ENCODE measurements at regions not wholly inside any gene's neighbourhood (a gene's known extent, or its start where the extent isn't known, plus 50 kb on each side); places are given as distances from the start of the nearest gene placed in this dataset.

- no peak for TF ChIP-seq CTCF (conservative IDR thresholded peaks at IDR 0.05)
- no peak for DNase-seq (ENCODE audit: low read depth, low spot score)
- Mint-ChIP-seq H3K4me1 (no peaks in the 10 kb centered on the region), H3K27me3 (ENCODE audit: low read depth) (peaks cover 8% of the 10 kb centered on the region), H3K27ac (ENCODE audit: unreplicated experiment) (no peak overlapping the region), H3K9me3 (peaks cover 5% of the 10 kb centered on the region), H3K36me3 (ENCODE audit: low read depth) (no peaks in the 10 kb centered on the region), H3K4me3 (no peak overlapping the region)
Measured at GRCh38 chr4:151555151-151555945, 146.4 kb downstream of the FHIP1A start.

DNA sequence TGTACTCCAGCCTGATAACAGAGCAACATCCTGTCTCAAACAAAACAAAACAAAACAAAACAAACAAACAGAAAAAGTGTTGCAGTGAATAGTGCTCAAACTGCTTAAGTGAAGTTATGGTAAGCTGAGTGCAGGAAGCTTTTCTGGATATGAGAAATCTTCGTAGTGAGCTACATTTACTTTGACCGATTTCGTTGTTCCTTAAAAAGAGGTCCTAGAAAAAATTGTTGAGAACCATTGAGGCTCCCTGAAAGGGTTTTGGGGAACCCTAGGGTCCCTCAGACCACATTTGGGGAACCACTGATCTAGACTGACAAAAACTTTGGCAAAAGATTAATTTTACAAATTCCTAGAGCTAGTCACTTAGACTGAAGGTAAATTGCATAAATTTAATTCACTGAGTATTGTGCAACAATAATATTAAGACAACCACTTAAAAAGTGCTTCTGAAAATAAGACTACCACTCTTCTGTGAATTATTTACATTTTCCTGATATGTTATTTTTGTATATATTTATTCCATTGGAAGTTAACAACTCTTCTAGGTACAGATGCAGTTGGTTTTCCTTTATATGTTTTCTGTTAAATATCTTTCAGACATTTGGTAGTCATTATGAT is 149.6 kb downstream of the FHIP1A start:
- Mint-ChIP-seq H3K27me3 (ENCODE audit: low read depth) (peaks cover 8% of the 10 kb centered on the region), H3K36me3 (ENCODE audit: low read depth) (no peaks in the 10 kb centered on the region), H3K9me3 (no peaks in the 10 kb centered on the region), H3K27ac (ENCODE audit: unreplicated experiment) (no peak overlapping the region), H3K4me3 (no peak overlapping the region), H3K4me1 (no peaks in the 10 kb centered on the region)
- DNase-seq (ENCODE audit: low read depth, low spot score) = no peak
- TF ChIP-seq CTCF (conservative IDR thresholded peaks at IDR 0.05) = no peak

- no peak overlapping the region for H3K27ac Mint-ChIP-seq (ENCODE audit: unreplicated experiment)
- H3K27me3 Mint-ChIP-seq (ENCODE audit: low read depth) = peaks cover 8% of the 10 kb centered on the region
- no peak for DNase-seq (ENCODE audit: low read depth, low spot score)
- H3K4me3 Mint-ChIP-seq = no peak overlapping the region
- TF ChIP-seq CTCF (conservative IDR thresholded peaks at IDR 0.05) = no peak
- H3K36me3 Mint-ChIP-seq (ENCODE audit: low read depth) = no peaks in the 10 kb centered on the region
- H3K9me3 Mint-ChIP-seq = no peaks in the 10 kb centered on the region
- H3K4me1 Mint-ChIP-seq = no peaks in the 10 kb centered on the region
Measured at GRCh38 chr4:151559595-151559994, 150.6 kb downstream of the FHIP1A start.

DNA sequence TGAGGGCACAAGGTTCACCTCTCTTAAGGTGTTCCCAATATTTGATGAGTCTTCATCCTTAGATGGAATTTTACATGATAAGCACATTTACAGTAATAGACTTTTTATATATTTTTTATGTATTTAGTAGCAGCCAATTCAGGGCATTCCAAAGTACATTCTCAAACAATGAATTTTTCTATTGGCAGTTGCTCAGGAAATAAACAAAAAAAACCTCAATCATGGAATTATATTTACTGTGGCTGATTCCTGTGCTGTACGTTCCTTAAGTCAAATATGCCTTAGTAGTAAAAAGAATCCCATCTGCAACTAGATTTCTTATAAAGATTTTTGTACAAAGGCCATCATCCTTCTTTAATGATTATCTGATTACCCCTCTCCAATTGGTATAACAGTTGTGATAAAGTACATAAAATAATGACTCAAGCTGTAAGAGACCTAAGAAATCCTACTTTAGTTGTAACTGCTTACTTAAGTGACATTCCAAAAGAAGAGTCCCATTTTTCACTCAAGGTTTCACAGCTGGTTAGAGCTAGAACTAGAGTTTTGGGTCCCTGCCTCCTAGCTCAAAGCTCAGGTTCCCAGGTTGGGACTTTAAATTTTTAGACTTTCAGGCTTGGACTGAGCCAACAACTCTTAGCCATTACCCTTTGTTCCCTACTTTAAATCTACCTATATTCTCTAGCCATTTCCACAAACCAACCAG is 152.7 kb downstream of the FHIP1A start:
- peaks cover 8% of the 10 kb centered on the region for H3K27me3 Mint-ChIP-seq (ENCODE audit: low read depth)
- DNase-seq (ENCODE audit: low read depth, low spot score) = no peak
- no peaks in the 10 kb centered on the region for H3K9me3 Mint-ChIP-seq
- TF ChIP-seq CTCF (conservative IDR thresholded peaks at IDR 0.05) = no peak
- H3K4me1 Mint-ChIP-seq = no peaks in the 10 kb centered on the region
- no peak overlapping the region for H3K27ac Mint-ChIP-seq (ENCODE audit: unreplicated experiment)
- H3K36me3 Mint-ChIP-seq (ENCODE audit: low read depth) = no peaks in the 10 kb centered on the region
- H3K4me3 Mint-ChIP-seq = no peak overlapping the region

- Mint-ChIP-seq H3K9me3 (no peaks in the 10 kb centered on the region), H3K27ac (ENCODE audit: unreplicated experiment) (no peak overlapping the region), H3K27me3 (ENCODE audit: low read depth) (peaks cover 4% of the 10 kb centered on the region), H3K4me3 (no peak overlapping the region), H3K4me1 (no peaks in the 10 kb centered on the region), H3K36me3 (ENCODE audit: low read depth) (no peaks in the 10 kb centered on the region)
- no peak for TF ChIP-seq CTCF (conservative IDR thresholded peaks at IDR 0.05)
- no peak for DNase-seq (ENCODE audit: low read depth, low spot score)
Measured at GRCh38 chr4:151563194-151563593, 154.2 kb downstream of the FHIP1A start.

Measured in neural crest cell (in vitro differentiated cells).